Gastrocnemius medialis (tissue), 4 donors: ENCODE measurements at regions not wholly inside any gene's neighbourhood (a gene's known extent, or its start where the extent isn't known, plus 50 kb on each side); places are given as distances from the start of the nearest gene placed in this dataset.

Experiments used
- CTCF ChIP-seq, 5 experiments: fragments of 450-650 bp in 3 of 5; fragments of 200-600 bp in 2 of 5; sonication (generic) in 2 of 5; IDR thresholded peaks in 4 of 5; conservative IDR thresholded peaks in 1 of 5; 1 replicate in 4 of 5; 2 replicates in 1 of 5; pipeline ENCODE4 v1.5.1; 2016 to 2019; ENCODE audit warnings: antibody characterized with exemption in 5 of 5, mild to moderate bottlenecking in 3 of 5, moderate library complexity in 3 of 5
- POLR2A ChIP-seq, 2 donors: fragments of 450-650 bp; IDR thresholded peaks; one replicate each; pipeline ENCODE4 v1.6.1; 2017; ENCODE audit warnings: antibody characterized with exemption in 2 of 2, mild to moderate bottlenecking in 2 of 2, moderate library complexity in 2 of 2

GRCh38 chr7:81248420-81248819 lies 329.6 kb upstream of the SEMA3C start:
- TF ChIP-seq CTCF (IDR thresholded peaks at IDR 0.05 in 4 of 5, conservative IDR thresholded peaks at IDR 0.05 in 1 of 5) = no peak
- no peak for TF ChIP-seq POLR2A (IDR thresholded peaks at IDR 0.05)
